Neutrophil (primary cell): ENCODE measurements at regions not wholly inside any gene's neighbourhood (a gene's known extent, or its start where the extent isn't known, plus 50 kb on each side); places are given as distances from the start of the nearest gene placed in this dataset.

Source experiments
- H3K27ac ChIP-seq: fragments of 200-600 bp; sonication (generic); 2 replicates; pipeline ENCODE4 v1.5.1; 2016; ENCODE audit warnings: mild to moderate bottlenecking, moderate library complexity
- H3K27me3 ChIP-seq: fragments of 200-600 bp; sonication (generic); 2 replicates; pipeline ENCODE4 v1.6.0; 2016; ENCODE audit warnings: mild to moderate bottlenecking
- H3K36me3 ChIP-seq: fragments of 200-600 bp; sonication (generic); 2 replicates; pipeline ENCODE4 v1.5.1; 2017
- H3K4me1 ChIP-seq, 2 experiments: fragments of 200-600 bp in 1 of 2; sonication (generic) in 1 of 2; 1 replicate in 1 of 2; 2 replicates in 1 of 2; pipeline versions ENCODE4 v1.5.1 to v1.6.1; 2013 to 2016; ENCODE audit warnings: low read depth in 1 of 2, low read length in 1 of 2, mild to moderate bottlenecking in 1 of 2, moderate library complexity in 1 of 2; ENCODE audit not compliant: control insufficient read depth in 1 of 2, insufficient read depth in 1 of 2
- H3K4me3 ChIP-seq, 2 experiments: fragments of 200-600 bp in 1 of 2; sonication (generic) in 1 of 2; 1 replicate in 1 of 2; 2 replicates in 1 of 2; pipeline ENCODE4 v1.5.1; 2013 to 2016; ENCODE audit warnings: low read depth in 1 of 2, low read length in 1 of 2, mild to moderate bottlenecking in 1 of 2, moderate library complexity in 1 of 2
- H3K9me3 ChIP-seq: fragments of 200-600 bp; sonication (generic); 2 replicates; pipeline ENCODE4 v1.5.1; 2016
- CTCF ChIP-seq: fragments of 200-600 bp; sonication (generic); IDR thresholded peaks from 2 replicates; pipeline ENCODE4 v1.5.1; 2016; ENCODE audit warnings: antibody characterized with exemption

GRCh38 chr5:174399411-174399810 is 325.0 kb upstream of the MSX2 start:
- H3K27ac ChIP-seq = no peak overlapping the region
- H3K4me3 ChIP-seq = no peak overlapping the region
- H3K36me3 ChIP-seq = no peaks in the 10 kb centered on the region
- H3K4me1 ChIP-seq = no peaks in the 10 kb centered on the region
- TF ChIP-seq CTCF = no peak
- peaks cover 24% of the 10 kb centered on the region for H3K27me3 ChIP-seq
- H3K9me3 ChIP-seq = no peaks in the 10 kb centered on the region

GRCh38 chr5:174400461-174400860 is 323.9 kb upstream of the MSX2 start:
- no peaks in the 10 kb centered on the region for H3K9me3 ChIP-seq
- H3K36me3 ChIP-seq = no peaks in the 10 kb centered on the region
- H3K4me3 ChIP-seq = no peak overlapping the region
- no peaks in the 10 kb centered on the region for H3K4me1 ChIP-seq
- peaks cover 16% of the 10 kb centered on the region for H3K27me3 ChIP-seq
- no peak for TF ChIP-seq CTCF
- H3K27ac ChIP-seq = no peak overlapping the region

GRCh38 chr5:174401793-174402192 is 322.6 kb upstream of the MSX2 start:
- Histone ChIP-seq H3K36me3 (no peaks in the 10 kb centered on the region), H3K27ac (no peak overlapping the region), H3K4me1 (no peaks in the 10 kb centered on the region), H3K9me3 (no peaks in the 10 kb centered on the region), H3K4me3 (no peak overlapping the region), H3K27me3 (peaks cover 16% of the 10 kb centered on the region)
- no peak for TF ChIP-seq CTCF

- Histone ChIP-seq H3K9me3 (no peaks in the 10 kb centered on the region), H3K27ac (no peak overlapping the region), H3K4me3 (no peak overlapping the region), H3K36me3 (no peaks in the 10 kb centered on the region), H3K27me3 (peaks cover 15% of the 10 kb centered on the region), H3K4me1 (no peaks in the 10 kb centered on the region)
- no peak for TF ChIP-seq CTCF
These were observed 322.1 kb upstream of the MSX2 start for GRCh38 chr5:174402222-174402812.

- no peaks in the 10 kb centered on the region for H3K9me3 ChIP-seq
- no peak overlapping the region for H3K4me3 ChIP-seq
- no peak overlapping the region for H3K27ac ChIP-seq
- no peak for TF ChIP-seq CTCF
- H3K27me3 ChIP-seq = no peaks in the 10 kb centered on the region
- no peaks in the 10 kb centered on the region for H3K36me3 ChIP-seq
- H3K4me1 ChIP-seq = no peaks in the 10 kb centered on the region
These were observed 319.5 kb upstream of the MSX2 start for GRCh38 chr5:174404848-174405247.

GRCh38 chr5:174409070-174409469 is 315.3 kb upstream of the MSX2 start:
- no peaks in the 10 kb centered on the region for H3K9me3 ChIP-seq
- no peaks in the 10 kb centered on the region for H3K4me1 ChIP-seq
- TF ChIP-seq CTCF = no peak
- H3K4me3 ChIP-seq = no peak overlapping the region
- no peak overlapping the region for H3K27ac ChIP-seq
- H3K27me3 ChIP-seq = no peaks in the 10 kb centered on the region
- H3K36me3 ChIP-seq = no peaks in the 10 kb centered on the region
